Endothelial cell of umbilical vein (primary cell): ENCODE measurements at regions not wholly inside any gene's neighbourhood (a gene's known extent, or its start where the extent isn't known, plus 50 kb on each side); places are given as distances from the start of the nearest gene placed in this dataset.

Experiments used
- BruUV-seq: library from RNA; stranded (reverse); fragments of 400-500 nt; replicated peaks from 2 replicates; lab custom pipeline; 2021; lab: Mats Ljungman, UMichigan
- CTCF ChIA-PET: fragments of 300-600, 350-600 bp; sonication (Branson Sonifier 250); formaldehyde crosslinking; loops from one replicate; lab custom pipeline; 2021; ENCODE audit warnings: antibody characterized with exemption, inconsistent platforms; lab: Charles Lee
- POLR2A ChIA-PET: fragments of 300-600, 350-600 bp; sonication (Branson Sonifier 250); formaldehyde crosslinking; loops from one replicate; lab custom pipeline; 2021; ENCODE audit warnings: antibody characterized with exemption, inconsistent platforms; lab: Charles Lee
- DNase-seq: peaks from one replicate; pipeline ENCODE4 v3.0.0-alpha.2; 2011; ENCODE audit warnings: low read depth, low spot score
- FAIRE-seq: peaks from 2 replicates; lab custom pipeline; 2011; peaks lifted over from hg19 to GRCh38; lab: Jason Lieb, UNC
- H2AFZ ChIP-seq: 2 replicates; pipeline ENCODE4 v1.6.0; 2012; ENCODE audit warnings: low read depth, low read length, control low read depth, inconsistent platforms
- H3K27ac ChIP-seq: 2 replicates; pipeline ENCODE4 v1.5.1; 2011; ENCODE audit warnings: low read depth, mild to moderate bottlenecking, control low read depth, low read length, moderate library complexity; ENCODE audit not compliant: insufficient read depth
- H3K27me3 ChIP-seq, 2 experiments: 2 replicates each; pipeline versions ENCODE4 v1.6.0 to v1.6.1; 2011; ENCODE audit warnings: low read length in 2 of 2, mixed read lengths in 1 of 2; ENCODE audit not compliant: control insufficient read depth in 2 of 2, insufficient read depth in 2 of 2
- H3K36me3 ChIP-seq, 2 experiments: 2 replicates in 1 of 2; 3 replicates in 1 of 2; pipeline ENCODE4 v1.5.1; 2011; ENCODE audit warnings: low read length in 2 of 2, mild to moderate bottlenecking in 1 of 2, moderate library complexity in 1 of 2; ENCODE audit not compliant: control insufficient read depth in 2 of 2, insufficient read depth in 2 of 2; ENCODE audit errors: extremely low read depth in 1 of 2
- H3K4me1 ChIP-seq: 3 replicates; pipeline ENCODE4 v1.5.1; 2011; ENCODE audit warnings: mild to moderate bottlenecking, low read length; ENCODE audit not compliant: control insufficient read depth, insufficient read depth; ENCODE audit errors: extremely low read depth
- H3K4me2 ChIP-seq: 2 replicates; pipeline ENCODE4 v1.6.1; 2011; ENCODE audit warnings: low read length, control low read depth, mixed read lengths; ENCODE audit not compliant: insufficient read depth
- H3K4me3 ChIP-seq, 3 experiments: fragments of 200-600 bp in 1 of 3; sonication (generic), shearing (Covaris generic) in 1 of 3; replicated peaks in 1 of 3; 2 replicates each; pipeline ENCODE4 v1.5.1; 2011 to 2016; ENCODE audit warnings: control low read depth in 3 of 3, low read length in 3 of 3, mild to moderate bottlenecking in 2 of 3, inconsistent platforms in 1 of 3, low read depth in 1 of 3, moderate library complexity in 1 of 3; ENCODE audit not compliant: insufficient read depth in 1 of 3
- H3K79me2 ChIP-seq: 2 replicates; pipeline ENCODE4 v1.6.0; 2012; ENCODE audit warnings: low read length, inconsistent platforms; ENCODE audit not compliant: control insufficient read depth, insufficient read depth
- H3K9ac ChIP-seq: replicated peaks from 2 replicates; pipeline ENCODE3; 2011; ENCODE audit warnings: low read length, control low read depth; ENCODE audit not compliant: insufficient read depth; ENCODE audit errors: extremely low read depth
- H3K9me1 ChIP-seq: replicated peaks from 3 replicates; pipeline ENCODE4 v1.6.0; 2011; ENCODE audit warnings: mild to moderate bottlenecking, low read length; ENCODE audit not compliant: control insufficient read depth, insufficient read depth; ENCODE audit errors: extremely low read depth
- H3K9me3 ChIP-seq: replicated peaks from 2 replicates; pipeline ENCODE4 v1.5.1; 2012; ENCODE audit warnings: low read length, inconsistent platforms; ENCODE audit not compliant: control insufficient read depth, insufficient read depth
- H4K20me1 ChIP-seq: replicated peaks from 2 replicates; pipeline ENCODE3; 2011; ENCODE audit warnings: mild to moderate bottlenecking, low read length; ENCODE audit not compliant: control insufficient read depth, insufficient read depth; ENCODE audit errors: extremely low read depth
- EZH2 ChIP-seq: IDR thresholded peaks from 2 replicates; pipeline ENCODE4 v1.6.1; 2012; ENCODE audit warnings: borderline replicate concordance, low read depth, mild to moderate bottlenecking, moderate library complexity, low read length, inconsistent platforms; ENCODE audit not compliant: severe bottlenecking
- GATA2 ChIP-seq: IDR thresholded peaks from 2 replicates; pipeline ENCODE4 v1.7.0; 2011; ENCODE audit warnings: low read depth, mild to moderate bottlenecking, moderate library complexity, mixed read lengths, low read length; ENCODE audit not compliant: insufficient read length, insufficient read depth
- MYC ChIP-seq: IDR thresholded peaks from one replicate; pipeline ENCODE4 v1.6.1; 2011; ENCODE audit warnings: mild to moderate bottlenecking, low read depth, low read length
- POLR2AphosphoS5 ChIP-seq: IDR thresholded peaks from 2 replicates; pipeline ENCODE4 v1.6.1; 2012; ENCODE audit warnings: low read depth, mild to moderate bottlenecking, control low read depth, low read length, moderate library complexity; ENCODE audit not compliant: insufficient read depth
- dilution Hi-C: fragments of 300-500 bp; cut with MboI; formaldehyde crosslinking; loops from one replicate; pipeline ENCODE4 v1.15.0; 2019; ENCODE audit warnings: low sequenced_read_pairs; ENCODE audit not compliant: extremely low pct_ligation_motif_present
- intact Hi-C: fragments of 100-400 bp; cut with micrococcal nuclease; formaldehyde crosslinking; loops from one replicate; pipeline ENCODE4 v1.10.0; 2022
- TF ChIP-seq, protein P1 (sequence below), 2 donors: IDR thresholded peaks; 1 replicate in 1 of 2; 2 replicates in 1 of 2; pipeline ENCODE4 v1.5.1; 2011; ENCODE audit warnings: low read length in 2 of 2, mild to moderate bottlenecking in 2 of 2, moderate library complexity in 2 of 2, control low read depth in 1 of 2, inconsistent platforms in 1 of 2, low read depth in 1 of 2; ENCODE audit not compliant: insufficient read depth in 1 of 2; ENCODE audit errors: extremely low read depth in 1 of 2
- TF ChIP-seq, protein P2 (sequence below): IDR thresholded peaks from 2 replicates; pipeline ENCODE4 v1.6.1; 2011; ENCODE audit not compliant: insufficient read depth, insufficient read length

DNA sequence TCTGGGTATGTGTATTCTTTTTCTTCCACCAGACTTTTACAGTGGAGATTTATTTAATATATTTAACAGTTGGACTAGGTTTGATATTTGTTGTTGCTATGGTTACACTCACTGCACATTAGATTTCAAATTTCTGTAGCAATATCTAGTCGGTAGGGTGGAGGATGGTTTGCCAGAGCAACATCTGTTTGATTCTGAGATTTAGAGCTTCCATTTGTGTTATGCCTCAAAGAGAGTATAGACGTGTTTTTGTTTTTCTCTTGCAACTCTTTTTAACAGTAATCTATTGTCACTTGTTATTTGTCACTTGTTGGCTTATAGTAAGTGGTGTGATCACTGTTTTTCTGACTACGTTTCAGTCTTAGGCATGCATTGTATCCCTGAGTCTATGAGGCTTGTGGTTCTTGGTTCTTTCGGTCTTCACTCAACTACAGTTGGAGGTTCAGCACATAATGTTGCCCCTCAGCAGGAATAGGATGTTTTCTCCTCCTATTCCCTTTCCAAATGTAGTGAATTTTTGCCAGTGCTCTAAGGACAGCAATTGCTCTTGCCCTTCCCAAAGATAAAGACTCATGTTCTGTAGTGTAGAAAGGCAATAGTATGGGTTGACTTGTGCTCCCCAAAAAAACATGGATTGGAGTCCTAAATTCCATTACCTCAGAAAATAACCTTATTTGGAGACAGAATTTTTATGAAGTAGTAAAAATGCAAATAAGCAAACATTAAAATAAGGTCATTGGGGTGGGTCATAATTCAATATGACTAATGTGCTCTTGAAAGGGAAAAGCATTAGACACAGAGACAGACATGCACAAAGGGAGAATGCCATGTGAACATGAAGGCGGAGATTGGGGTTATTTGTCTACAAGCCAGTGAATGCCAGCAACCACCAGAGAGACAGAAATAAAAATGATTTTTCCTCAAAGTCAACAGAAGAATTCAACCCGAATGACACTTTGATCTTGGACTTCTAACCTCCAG lies 692.1 kb downstream of the DIPK2A start:
- H2AFZ ChIP-seq, result no peak overlapping the region
- DNase-seq (no peak), FAIRE-seq (no peak)
- H3K9ac ChIP-seq, result no peak overlapping the region
- no peak overlapping the region for H3K4me3 ChIP-seq
- ChIA-PET CTCF (no interaction called here), POLR2A (no interaction called here)
- TF ChIP-seq, protein P1, sequence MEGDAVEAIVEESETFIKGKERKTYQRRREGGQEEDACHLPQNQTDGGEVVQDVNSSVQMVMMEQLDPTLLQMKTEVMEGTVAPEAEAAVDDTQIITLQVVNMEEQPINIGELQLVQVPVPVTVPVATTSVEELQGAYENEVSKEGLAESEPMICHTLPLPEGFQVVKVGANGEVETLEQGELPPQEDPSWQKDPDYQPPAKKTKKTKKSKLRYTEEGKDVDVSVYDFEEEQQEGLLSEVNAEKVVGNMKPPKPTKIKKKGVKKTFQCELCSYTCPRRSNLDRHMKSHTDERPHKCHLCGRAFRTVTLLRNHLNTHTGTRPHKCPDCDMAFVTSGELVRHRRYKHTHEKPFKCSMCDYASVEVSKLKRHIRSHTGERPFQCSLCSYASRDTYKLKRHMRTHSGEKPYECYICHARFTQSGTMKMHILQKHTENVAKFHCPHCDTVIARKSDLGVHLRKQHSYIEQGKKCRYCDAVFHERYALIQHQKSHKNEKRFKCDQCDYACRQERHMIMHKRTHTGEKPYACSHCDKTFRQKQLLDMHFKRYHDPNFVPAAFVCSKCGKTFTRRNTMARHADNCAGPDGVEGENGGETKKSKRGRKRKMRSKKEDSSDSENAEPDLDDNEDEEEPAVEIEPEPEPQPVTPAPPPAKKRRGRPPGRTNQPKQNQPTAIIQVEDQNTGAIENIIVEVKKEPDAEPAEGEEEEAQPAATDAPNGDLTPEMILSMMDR (IDR thresholded peaks at IDR 0.05; ENCODE audit: extremely low read depth in 1 of 2, insufficient read depth in 1 of 2, low read depth in 1 of 2, low read length in 2 of 2), result no peak
- no peak for TF ChIP-seq MYC
- no peak for TF ChIP-seq POLR2AphosphoS5
- TF ChIP-seq GATA2, result no peak
- TF ChIP-seq EZH2, result no peak
- TF ChIP-seq, protein P2, sequence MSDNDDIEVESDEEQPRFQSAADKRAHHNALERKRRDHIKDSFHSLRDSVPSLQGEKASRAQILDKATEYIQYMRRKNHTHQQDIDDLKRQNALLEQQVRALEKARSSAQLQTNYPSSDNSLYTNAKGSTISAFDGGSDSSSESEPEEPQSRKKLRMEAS, result no peak
- H3K9me1 ChIP-seq, result no peaks in the 10 kb centered on the region
- H4K20me1 ChIP-seq, result no peaks in the 10 kb centered on the region
- H3K9me3 ChIP-seq, result no peaks in the 10 kb centered on the region
- H3K79me2 ChIP-seq, result no peaks in the 10 kb centered on the region
- no peak overlapping the region for H3K4me2 ChIP-seq
- no TSS peak for BruUV-seq
- H3K27me3 ChIP-seq, result no peaks in the 10 kb centered on the region
- dilution Hi-C loops, result no loop called here
- no peak overlapping the region for H3K27ac ChIP-seq
- no peaks in the 10 kb centered on the region for H3K4me1 ChIP-seq
- H3K36me3 ChIP-seq, result no peaks in the 10 kb centered on the region
- intact Hi-C loops, result no loop called here
